ENCODE measurements at regions not wholly inside any gene's neighbourhood (a gene's known extent, or its start where the extent isn't known, plus 50 kb on each side); places are given as distances from the start of the nearest gene placed in this dataset.

GRCh38 chrX:5080791-5081190 lies 1147.9 kb downstream of the NLGN4X start:
- Histone ChIP-seq H3K4me3 (ENCODE audit: low read depth, low read length) (no peak overlapping the region), H3K4me1 (ENCODE audit: control insufficient read depth, insufficient read depth, low read length) (no peaks in the 10 kb centered on the region), H3K36me3 (ENCODE audit: control insufficient read depth, insufficient read depth, low read length) (no peaks in the 10 kb centered on the region), H3K27me3 (ENCODE audit: control insufficient read depth, insufficient read depth, low read length) (no peaks in the 10 kb centered on the region), H3K9me3 (ENCODE audit: control insufficient read depth, insufficient read depth, low read length) (peaks cover 5% of the 10 kb centered on the region), H3K9ac (ENCODE audit: low read depth, low read length) (no peak overlapping the region)

DNA sequence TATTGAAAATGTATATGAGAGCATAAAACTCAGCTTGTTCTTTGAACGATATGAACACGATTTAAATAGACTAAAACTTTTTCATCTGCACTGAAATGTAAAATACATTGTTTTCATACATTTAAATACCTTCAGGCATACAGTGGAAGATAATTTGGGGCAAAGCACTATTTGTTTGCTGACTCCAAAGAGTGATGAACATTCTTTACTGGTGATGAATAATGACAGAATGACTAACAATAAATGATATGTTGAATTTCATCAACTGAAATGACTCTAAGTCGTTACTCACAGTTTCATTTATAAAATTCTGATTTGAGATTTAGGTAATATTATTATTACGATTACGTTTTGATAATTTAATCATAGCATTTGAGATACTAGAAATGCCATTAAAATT lies 1160.1 kb downstream of the NLGN4X start:
- no peaks in the 10 kb centered on the region for H3K36me3 ChIP-seq (ENCODE audit: control insufficient read depth, insufficient read depth, low read length)
- no peaks in the 10 kb centered on the region for H3K9me3 ChIP-seq (ENCODE audit: control insufficient read depth, insufficient read depth, low read length)
- no peak overlapping the region for H3K4me3 ChIP-seq (ENCODE audit: low read depth, low read length)
- H3K27me3 ChIP-seq (ENCODE audit: control insufficient read depth, insufficient read depth, low read length), result no peaks in the 10 kb centered on the region
- H3K4me1 ChIP-seq (ENCODE audit: control insufficient read depth, insufficient read depth, low read length), result no peaks in the 10 kb centered on the region
- no peak overlapping the region for H3K9ac ChIP-seq (ENCODE audit: low read depth, low read length)

- Histone ChIP-seq H3K36me3 (ENCODE audit: control insufficient read depth, insufficient read depth, low read length) (no peaks in the 10 kb centered on the region), H3K4me1 (ENCODE audit: control insufficient read depth, insufficient read depth, low read length) (no peaks in the 10 kb centered on the region)
Observed at GRCh38 chrX:5057786-5058185, 1170.9 kb downstream of the NLGN4X start.

GRCh38 chrX:5054852-5055251 lies 1173.8 kb downstream of the NLGN4X start:
- H3K4me3 ChIP-seq (ENCODE audit: low read depth, low read length), result no peak overlapping the region
- no peak overlapping the region for H3K9ac ChIP-seq (ENCODE audit: low read depth, low read length)
- H3K4me1 ChIP-seq (ENCODE audit: control insufficient read depth, insufficient read depth, low read length), result no peaks in the 10 kb centered on the region
- peaks cover 2% of the 10 kb centered on the region for H3K9me3 ChIP-seq (ENCODE audit: control insufficient read depth, insufficient read depth, low read length)
- H3K36me3 ChIP-seq (ENCODE audit: control insufficient read depth, insufficient read depth, low read length), result no peaks in the 10 kb centered on the region
- H3K27me3 ChIP-seq (ENCODE audit: control insufficient read depth, insufficient read depth, low read length), result no peaks in the 10 kb centered on the region

More at GRCh38 chrX:5057786-5058185, 1170.9 kb downstream of the NLGN4X start:
- Histone ChIP-seq H3K9ac (ENCODE audit: low read depth, low read length) (no peak overlapping the region), H3K27me3 (ENCODE audit: control insufficient read depth, insufficient read depth, low read length) (no peaks in the 10 kb centered on the region), H3K4me3 (ENCODE audit: low read depth, low read length) (no peak overlapping the region), H3K9me3 (ENCODE audit: control insufficient read depth, insufficient read depth, low read length) (no peaks in the 10 kb centered on the region)

- Histone ChIP-seq H3K27me3 (ENCODE audit: control insufficient read depth, insufficient read depth, low read length) (no peaks in the 10 kb centered on the region), H3K4me3 (ENCODE audit: low read depth, low read length) (no peak overlapping the region), H3K36me3 (ENCODE audit: control insufficient read depth, insufficient read depth, low read length) (no peaks in the 10 kb centered on the region), H3K9me3 (ENCODE audit: control insufficient read depth, insufficient read depth, low read length) (peaks cover 2% of the 10 kb centered on the region), H3K9ac (ENCODE audit: low read depth, low read length) (no peak overlapping the region), H3K4me1 (ENCODE audit: control insufficient read depth, insufficient read depth, low read length) (no peaks in the 10 kb centered on the region)
Observed at GRCh38 chrX:5051831-5052491, 1176.7 kb downstream of the NLGN4X start.

- Histone ChIP-seq H3K4me3 (ENCODE audit: low read depth, low read length) (no peak overlapping the region), H3K4me1 (ENCODE audit: control insufficient read depth, insufficient read depth, low read length) (peaks cover 3% of the 10 kb centered on the region)
Observed at GRCh38 chrX:5042563-5042962, 1186.1 kb downstream of the NLGN4X start.

GRCh38 chrX:5031792-5032191 lies 1196.9 kb downstream of the NLGN4X start:
- H3K36me3 ChIP-seq (ENCODE audit: control insufficient read depth, insufficient read depth, low read length), result no peaks in the 10 kb centered on the region
- no peak overlapping the region for H3K4me3 ChIP-seq (ENCODE audit: low read depth, low read length)
- no peaks in the 10 kb centered on the region for H3K27me3 ChIP-seq (ENCODE audit: control insufficient read depth, insufficient read depth, low read length)
- no peaks in the 10 kb centered on the region for H3K9me3 ChIP-seq (ENCODE audit: control insufficient read depth, insufficient read depth, low read length)
- no peak overlapping the region for H3K9ac ChIP-seq (ENCODE audit: low read depth, low read length)
- H3K4me1 ChIP-seq (ENCODE audit: control insufficient read depth, insufficient read depth, low read length), result no peaks in the 10 kb centered on the region

More at GRCh38 chrX:5042563-5042962, 1186.1 kb downstream of the NLGN4X start:
- H3K36me3 ChIP-seq (ENCODE audit: control insufficient read depth, insufficient read depth, low read length), result no peaks in the 10 kb centered on the region
- no peaks in the 10 kb centered on the region for H3K9me3 ChIP-seq (ENCODE audit: control insufficient read depth, insufficient read depth, low read length)
- H3K27me3 ChIP-seq (ENCODE audit: control insufficient read depth, insufficient read depth, low read length), result no peaks in the 10 kb centered on the region
- no peak overlapping the region for H3K9ac ChIP-seq (ENCODE audit: low read depth, low read length)

- Histone ChIP-seq H3K4me3 (ENCODE audit: low read depth, low read length) (no peak overlapping the region), H3K27me3 (ENCODE audit: control insufficient read depth, insufficient read depth, low read length) (no peaks in the 10 kb centered on the region), H3K4me1 (ENCODE audit: control insufficient read depth, insufficient read depth, low read length) (no peaks in the 10 kb centered on the region), H3K9ac (ENCODE audit: low read depth, low read length) (no peak overlapping the region), H3K9me3 (ENCODE audit: control insufficient read depth, insufficient read depth, low read length) (no peaks in the 10 kb centered on the region), H3K36me3 (ENCODE audit: control insufficient read depth, insufficient read depth, low read length) (no peaks in the 10 kb centered on the region)
Observed at GRCh38 chrX:5015451-5015850, 1213.2 kb downstream of the NLGN4X start.

GRCh38 chrX:4994855-4995254 lies 1233.8 kb downstream of the NLGN4X start:
- Histone ChIP-seq H3K9ac (ENCODE audit: low read depth, low read length) (no peak overlapping the region), H3K4me1 (ENCODE audit: control insufficient read depth, insufficient read depth, low read length) (no peaks in the 10 kb centered on the region), H3K9me3 (ENCODE audit: control insufficient read depth, insufficient read depth, low read length) (no peaks in the 10 kb centered on the region), H3K27me3 (ENCODE audit: control insufficient read depth, insufficient read depth, low read length) (no peaks in the 10 kb centered on the region), H3K4me3 (ENCODE audit: low read depth, low read length) (no peak overlapping the region), H3K36me3 (ENCODE audit: control insufficient read depth, insufficient read depth, low read length) (no peaks in the 10 kb centered on the region)

- Histone ChIP-seq H3K36me3 (ENCODE audit: control insufficient read depth, insufficient read depth, low read length) (no peaks in the 10 kb centered on the region), H3K4me3 (ENCODE audit: low read depth, low read length) (no peak overlapping the region), H3K9ac (ENCODE audit: low read depth, low read length) (no peak overlapping the region), H3K4me1 (ENCODE audit: control insufficient read depth, insufficient read depth, low read length) (no peaks in the 10 kb centered on the region), H3K27me3 (ENCODE audit: control insufficient read depth, insufficient read depth, low read length) (no peaks in the 10 kb centered on the region), H3K9me3 (ENCODE audit: control insufficient read depth, insufficient read depth, low read length) (no peaks in the 10 kb centered on the region)
Observed at GRCh38 chrX:4978613-4979012, 1250.1 kb downstream of the NLGN4X start.

DNA sequence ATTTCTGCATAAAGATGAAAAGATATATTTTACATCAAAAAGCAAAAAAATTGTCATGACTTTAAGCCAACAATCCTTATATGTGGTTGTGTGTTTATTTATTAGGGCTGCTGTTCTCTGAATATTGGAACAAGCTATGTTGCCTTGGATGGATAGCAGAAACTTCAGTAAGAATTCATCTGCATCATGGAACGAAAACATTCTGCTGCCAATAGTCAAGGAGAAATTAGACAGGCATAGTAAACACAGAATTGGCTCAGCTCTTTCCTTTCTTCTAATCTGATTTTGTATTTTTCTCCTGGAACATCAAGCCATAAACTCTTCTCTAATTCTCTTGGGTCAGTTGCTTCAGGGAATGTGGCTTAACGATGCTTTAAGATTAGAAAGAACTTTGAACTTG lies 1257.0 kb downstream of the NLGN4X start:
- H3K4me3 ChIP-seq (ENCODE audit: low read depth, low read length), result no peak overlapping the region
- H3K36me3 ChIP-seq (ENCODE audit: control insufficient read depth, insufficient read depth, low read length), result no peaks in the 10 kb centered on the region
- H3K4me1 ChIP-seq (ENCODE audit: control insufficient read depth, insufficient read depth, low read length), result no peaks in the 10 kb centered on the region
- H3K27me3 ChIP-seq (ENCODE audit: control insufficient read depth, insufficient read depth, low read length), result no peaks in the 10 kb centered on the region
- H3K9me3 ChIP-seq (ENCODE audit: control insufficient read depth, insufficient read depth, low read length), result no peaks in the 10 kb centered on the region
- no peak overlapping the region for H3K9ac ChIP-seq (ENCODE audit: low read depth, low read length)

DNA sequence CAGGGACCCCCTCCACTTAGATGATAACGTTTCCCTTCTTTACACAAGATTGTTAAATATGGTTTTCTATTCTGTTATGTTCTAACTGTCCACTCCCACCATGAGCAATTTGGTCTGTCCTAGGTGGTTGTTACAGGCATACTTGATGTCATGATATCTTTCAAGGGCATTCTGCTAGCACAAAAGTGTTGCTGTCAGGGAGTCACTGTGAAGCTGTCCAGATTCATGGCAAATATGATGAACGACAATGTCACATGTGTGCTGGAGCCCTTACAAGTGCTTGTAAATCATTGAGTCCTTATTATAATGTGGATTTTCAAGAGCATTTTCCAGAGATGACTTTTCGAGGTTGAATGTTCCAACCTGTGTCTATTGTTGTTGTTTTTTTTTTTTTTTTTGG lies 1250.7 kb upstream of the PRKX start:
- H3K9ac ChIP-seq (ENCODE audit: low read depth, low read length), result no peak overlapping the region
- no peaks in the 10 kb centered on the region for H3K36me3 ChIP-seq (ENCODE audit: control insufficient read depth, insufficient read depth, low read length)
- H3K27me3 ChIP-seq (ENCODE audit: control insufficient read depth, insufficient read depth, low read length), result no peaks in the 10 kb centered on the region
- no peaks in the 10 kb centered on the region for H3K9me3 ChIP-seq (ENCODE audit: control insufficient read depth, insufficient read depth, low read length)
- no peaks in the 10 kb centered on the region for H3K4me1 ChIP-seq (ENCODE audit: control insufficient read depth, insufficient read depth, low read length)
- no peak overlapping the region for H3K4me3 ChIP-seq (ENCODE audit: low read depth, low read length)
